HepG2 (cell line): ENCODE measurements at regions not wholly inside any gene's neighbourhood (a gene's known extent, or its start where the extent isn't known, plus 50 kb on each side); places are given as distances from the start of the nearest gene placed in this dataset.

ENCODE experiments used
- FUBP1 ChIP-seq: sonication (generic); formaldehyde crosslinking; IDR thresholded peaks from 2 replicates; pipeline ENCODE4 v1.5.1; 2020; ENCODE audit warnings: missing genetic modification reagents, mild to moderate bottlenecking, borderline replicate concordance
- HOXA7 ChIP-seq: sonication (generic); formaldehyde crosslinking; IDR thresholded peaks from 2 replicates; pipeline ENCODE4 v1.8.1; 2022; ENCODE audit warnings: mild to moderate bottlenecking, missing genetic modification reagents, moderate library complexity
- IRF9 ChIP-seq: sonication (generic); formaldehyde crosslinking; IDR thresholded peaks from 2 replicates; pipeline ENCODE4 v1.8.0; 2022; ENCODE audit warnings: missing genetic modification reagents, mild to moderate bottlenecking, borderline replicate concordance
- MTA3 ChIP-seq: sonication (generic); formaldehyde crosslinking; IDR thresholded peaks from 2 replicates; pipeline ENCODE4 v1.4.0; 2020; ENCODE audit warnings: missing genetic modification reagents
- NFAT5 ChIP-seq: sonication (generic); formaldehyde crosslinking; IDR thresholded peaks from 2 replicates; pipeline ENCODE4 v1.4.0; 2020; ENCODE audit warnings: missing genetic modification reagents
- NR2C2 ChIP-seq: sonication (generic); formaldehyde crosslinking; IDR thresholded peaks from 2 replicates; pipeline ENCODE4 v1.4.0; 2020; ENCODE audit warnings: missing genetic modification reagents, mild to moderate bottlenecking, moderate library complexity, borderline replicate concordance
- TCF7L2 ChIP-seq: IDR thresholded peaks from 2 replicates; pipeline ENCODE4 v1.6.1; 2011; ENCODE audit warnings: mild to moderate bottlenecking, low read depth, low read length, moderate library complexity
- ZNF142 ChIP-seq: sonication (generic); formaldehyde crosslinking; IDR thresholded peaks from 2 replicates; pipeline ENCODE4 v1.4.0; 2020; ENCODE audit warnings: missing genetic modification reagents
- ZNF274 ChIP-seq: sonication (generic); formaldehyde crosslinking; IDR thresholded peaks from 2 replicates; pipeline ENCODE4 v1.5.1; 2020; ENCODE audit warnings: mild to moderate bottlenecking, missing genetic modification reagents
- ZNF513 ChIP-seq: sonication (generic); formaldehyde crosslinking; conservative IDR thresholded peaks from 2 replicates; pipeline ENCODE4 v1.5.0; 2020; ENCODE audit warnings: missing genetic modification reagents
- TF ChIP-seq, protein P1 (sequence below): sonication (generic); formaldehyde crosslinking; IDR thresholded peaks from 2 replicates; pipeline ENCODE4 v1.5.0; 2020; ENCODE audit warnings: mild to moderate bottlenecking, low read depth, missing genetic modification reagents, borderline replicate concordance

GRCh38 chr10:2957785-2958184 lies 109.6 kb upstream of the PFKP start (continued):
- TF ChIP-seq NFAT5 (no peak), TCF7L2 (no peak), FUBP1 (CRISPR knock-in tag) (no peak), NR2C2 (CRISPR knock-in tag) (peak; percentile 83), MTA3 (CRISPR knock-in tag) (no peak), ZNF274 (no peak), IRF9 (no peak), ZNF513 (CRISPR knock-in tag) (no peak), ZNF142 (no peak), HOXA7 (no peak)
- TF ChIP-seq, protein P1, sequence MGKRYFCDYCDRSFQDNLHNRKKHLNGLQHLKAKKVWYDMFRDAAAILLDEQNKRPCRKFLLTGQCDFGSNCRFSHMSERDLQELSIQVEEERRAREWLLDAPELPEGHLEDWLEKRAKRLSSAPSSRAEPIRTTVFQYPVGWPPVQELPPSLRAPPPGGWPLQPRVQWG (CRISPR knock-in tag), result no peak
